ENCODE measurements at regions not wholly inside any gene's neighbourhood (a gene's known extent, or its start where the extent isn't known, plus 50 kb on each side); places are given as distances from the start of the nearest gene placed in this dataset.

DNA sequence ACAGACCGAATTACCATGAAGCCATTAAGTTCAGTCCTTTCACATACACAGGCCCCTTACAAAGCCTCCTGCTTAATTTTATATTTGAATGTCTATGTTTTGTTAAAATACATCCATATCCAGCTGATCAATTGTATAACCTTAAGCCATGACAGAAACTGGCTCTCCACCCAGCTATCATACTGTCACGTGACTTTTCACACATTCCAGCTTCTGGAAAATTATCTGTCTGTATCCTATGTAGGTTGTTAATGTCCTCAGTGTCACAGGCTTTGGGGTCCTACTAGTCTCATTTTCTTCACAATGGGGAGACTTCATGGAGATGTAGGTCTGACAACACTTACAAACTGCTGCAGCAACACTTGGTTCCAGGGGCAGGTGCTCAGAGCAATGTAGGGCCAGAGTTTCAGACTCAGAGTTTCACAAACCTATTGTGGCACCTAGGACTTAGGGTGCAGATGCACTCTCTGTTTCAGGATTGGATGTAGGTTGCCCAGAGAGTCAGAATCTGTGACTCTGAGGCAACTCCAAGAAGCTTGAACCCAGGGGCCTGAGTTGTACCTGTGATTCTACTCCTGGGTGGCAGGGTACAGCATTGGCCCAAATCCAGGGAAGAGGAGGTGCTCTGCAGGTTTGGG lies 69.6 kb upstream of the PCDH20 start:
- TF ChIP-seq CTCF (IDR thresholded peaks at IDR 0.05) (no peak), POLR2A (IDR thresholded peaks at IDR 0.05) (no peak)
